Testis (tissue), 2 donors: ENCODE measurements at regions not wholly inside any gene's neighbourhood (a gene's known extent, or its start where the extent isn't known, plus 50 kb on each side); places are given as distances from the start of the nearest gene placed in this dataset.

Source experiments
- CTCF ChIP-seq, 3 experiments: fragments of 450-650 bp in 2 of 3; fragments of 200-600 bp in 1 of 3; sonication (generic) in 1 of 3; IDR thresholded peaks; one replicate each; pipeline ENCODE4 v1.5.1; 2016 to 2019; ENCODE audit warnings: antibody characterized with exemption in 3 of 3, mild to moderate bottlenecking in 2 of 3, moderate library complexity in 1 of 3
- POLR2A ChIP-seq: fragments of 450-650 bp; IDR thresholded peaks from one replicate; pipeline ENCODE4 v1.6.1; 2017; ENCODE audit warnings: antibody characterized with exemption, mild to moderate bottlenecking, moderate library complexity

GRCh38 chr4:176508780-176509331, 189.1 kb downstream of the SPCS3 start:
- no peak for TF ChIP-seq CTCF (IDR thresholded peaks at IDR 0.05)
- TF ChIP-seq POLR2A = no peak
